ENCODE measurements at regions not wholly inside any gene's neighbourhood (a gene's known extent, or its start where the extent isn't known, plus 50 kb on each side); places are given as distances from the start of the nearest gene placed in this dataset.

- Histone ChIP-seq H3K4me2 (ENCODE audit: control insufficient read depth, extremely low read depth, insufficient read depth, low read depth, low read length) (no peak overlapping the region), H3K4me3 (ENCODE audit: control insufficient read depth in 2 of 3, extremely low read depth in 1 of 3, insufficient read depth in 2 of 3, low read depth in 1 of 3, low read length in 3 of 3) (no peak overlapping the region), H4K20me1 (ENCODE audit: control insufficient read depth, extremely low read depth, insufficient read depth, low read length) (no peaks in the 10 kb centered on the region), H3K9ac (ENCODE audit: control insufficient read depth, extremely low read depth, insufficient read depth, low read length) (no peak overlapping the region), H2AFZ (ENCODE audit: control insufficient read depth, low read length) (no peak overlapping the region), H3K36me3 (ENCODE audit: control insufficient read depth in 2 of 2, extremely low read depth in 1 of 2, insufficient read depth in 2 of 2, low read length in 2 of 2) (no peaks in the 10 kb centered on the region), H3K27ac (ENCODE audit: control insufficient read depth, insufficient read depth, low read length) (no peak overlapping the region), H3K9me3 (ENCODE audit: control insufficient read depth, low read depth, low read length) (peaks cover 5% of the 10 kb centered on the region), H3K79me2 (ENCODE audit: control insufficient read depth, insufficient read depth, low read length) (no peaks in the 10 kb centered on the region), H3K27me3 (ENCODE audit: control insufficient read depth, extremely low read depth, insufficient read depth, low read length) (no peaks in the 10 kb centered on the region), H3K4me1 (ENCODE audit: control insufficient read depth, extremely low read depth, insufficient read depth, low read length) (no peaks in the 10 kb centered on the region), H3K9me1 (ENCODE audit: control insufficient read depth, extremely low read depth, insufficient read depth, low read length) (no peaks in the 10 kb centered on the region)
- TF ChIP-seq EZH2 (IDR thresholded peaks at IDR 0.05; ENCODE audit: low read length) = no peak
- TF ChIP-seq CTCF (optimal IDR thresholded peaks at IDR 0.05 in 1 of 3, IDR thresholded peaks at IDR 0.05 in 1 of 3, conservative IDR thresholded peaks at IDR 0.05 in 1 of 3; ENCODE audit: extremely low read depth in 1 of 3, insufficient read depth in 2 of 3, low read length in 3 of 3) = no peak
- dilution Hi-C loops (cut with MboI; ENCODE audit: extremely low pct_ligation_motif_present, low sequenced_read_pairs) = no loop called here
- DNase-seq (ENCODE audit: low read depth, low spot score) (no peak), FAIRE-seq (no peak)
Observed at GRCh38 chr16:6204945-6205344, 1107.3 kb upstream of the EEF2KMT start.

DNA sequence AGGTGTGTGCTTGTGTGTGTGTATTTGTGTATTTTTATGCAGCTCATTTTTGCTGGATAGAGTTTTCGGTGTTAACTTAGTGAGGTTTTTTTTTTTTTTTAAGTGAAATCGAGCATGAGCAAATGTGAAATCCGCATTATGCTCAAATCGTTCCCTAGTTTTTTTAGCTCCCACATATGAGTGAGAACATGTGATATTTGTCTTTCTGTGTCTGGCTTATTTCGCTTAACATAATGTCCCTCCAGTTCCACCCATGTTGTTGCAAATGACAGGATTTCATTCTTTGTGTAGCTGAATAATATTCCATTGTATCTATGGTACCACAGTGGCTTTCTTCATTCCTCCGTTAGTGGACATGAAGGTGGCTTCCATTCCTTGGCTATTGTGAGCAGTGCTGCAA is 1103.3 kb upstream of the EEF2KMT start:
- FAIRE-seq (no peak), DNase-seq (ENCODE audit: low read depth, low spot score) (no peak)
- Histone ChIP-seq H3K9ac (ENCODE audit: control insufficient read depth, extremely low read depth, insufficient read depth, low read length) (no peak overlapping the region), H3K4me2 (ENCODE audit: control insufficient read depth, extremely low read depth, insufficient read depth, low read depth, low read length) (no peak overlapping the region), H3K9me1 (ENCODE audit: control insufficient read depth, extremely low read depth, insufficient read depth, low read length) (no peaks in the 10 kb centered on the region), H3K9me3 (ENCODE audit: control insufficient read depth, low read depth, low read length) (no peaks in the 10 kb centered on the region), H3K36me3 (ENCODE audit: control insufficient read depth in 2 of 2, extremely low read depth in 1 of 2, insufficient read depth in 2 of 2, low read length in 2 of 2) (no peaks in the 10 kb centered on the region), H3K79me2 (ENCODE audit: control insufficient read depth, insufficient read depth, low read length) (no peaks in the 10 kb centered on the region), H3K27ac (ENCODE audit: control insufficient read depth, insufficient read depth, low read length) (no peak overlapping the region), H4K20me1 (ENCODE audit: control insufficient read depth, extremely low read depth, insufficient read depth, low read length) (no peaks in the 10 kb centered on the region), H3K4me3 (ENCODE audit: control insufficient read depth in 2 of 3, extremely low read depth in 1 of 3, insufficient read depth in 2 of 3, low read depth in 1 of 3, low read length in 3 of 3) (no peak overlapping the region), H3K4me1 (ENCODE audit: control insufficient read depth, extremely low read depth, insufficient read depth, low read length) (no peaks in the 10 kb centered on the region), H2AFZ (ENCODE audit: control insufficient read depth, low read length) (no peak overlapping the region), H3K27me3 (ENCODE audit: control insufficient read depth, extremely low read depth, insufficient read depth, low read length) (no peaks in the 10 kb centered on the region)
- dilution Hi-C loops (cut with MboI; ENCODE audit: extremely low pct_ligation_motif_present, low sequenced_read_pairs) = no loop called here
- no peak for TF ChIP-seq EZH2 (IDR thresholded peaks at IDR 0.05; ENCODE audit: low read length)
- TF ChIP-seq CTCF (optimal IDR thresholded peaks at IDR 0.05 in 1 of 3, IDR thresholded peaks at IDR 0.05 in 1 of 3, conservative IDR thresholded peaks at IDR 0.05 in 1 of 3; ENCODE audit: extremely low read depth in 1 of 3, insufficient read depth in 2 of 3, low read length in 3 of 3) = no peak

Data from keratinocyte (primary cell).